Fibroblast of mammary gland (primary cell): ENCODE measurements at regions not wholly inside any gene's neighbourhood (a gene's known extent, or its start where the extent isn't known, plus 50 kb on each side); places are given as distances from the start of the nearest gene placed in this dataset.

Experiments used
- DNase-seq: peaks from one replicate; pipeline ENCODE4 v3.0.0-alpha.2; 2010; ENCODE audit warnings: low read depth
- H3K4me3 ChIP-seq: 2 replicates; pipeline ENCODE4 v1.5.1; 2011; ENCODE audit warnings: low read depth, mild to moderate bottlenecking, low read length, moderate library complexity; ENCODE audit not compliant: control insufficient read depth
- TF ChIP-seq, protein P1 (sequence below): conservative IDR thresholded peaks from 2 replicates; pipeline ENCODE4 v1.5.1; 2011; ENCODE audit warnings: low read depth, low read length, inconsistent platforms; ENCODE audit not compliant: control insufficient read depth, insufficient read depth

DNA sequence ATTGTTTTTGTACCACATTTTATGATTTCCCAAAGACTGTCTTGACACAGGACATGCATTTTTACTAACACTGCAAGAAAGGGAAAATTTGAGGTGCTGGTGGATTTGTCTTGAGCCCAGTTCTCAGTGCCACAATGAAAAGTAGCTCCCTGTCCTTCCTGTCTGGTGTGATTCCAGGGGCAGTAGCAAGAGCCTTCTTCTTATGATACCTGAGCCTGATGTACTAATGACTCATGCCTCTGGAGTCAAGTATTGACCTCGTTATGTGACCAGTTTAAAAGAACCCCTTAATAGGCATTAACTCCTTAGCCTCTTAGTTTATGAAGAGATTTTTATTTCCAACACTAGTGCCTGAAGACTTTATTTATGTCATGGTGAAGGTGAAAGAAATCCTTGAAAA, 728.6 kb downstream of the SLC4A3 start:
- no peak overlapping the region for H3K4me3 ChIP-seq
- peak; percentile 30 for DNase-seq
- TF ChIP-seq, protein P1, sequence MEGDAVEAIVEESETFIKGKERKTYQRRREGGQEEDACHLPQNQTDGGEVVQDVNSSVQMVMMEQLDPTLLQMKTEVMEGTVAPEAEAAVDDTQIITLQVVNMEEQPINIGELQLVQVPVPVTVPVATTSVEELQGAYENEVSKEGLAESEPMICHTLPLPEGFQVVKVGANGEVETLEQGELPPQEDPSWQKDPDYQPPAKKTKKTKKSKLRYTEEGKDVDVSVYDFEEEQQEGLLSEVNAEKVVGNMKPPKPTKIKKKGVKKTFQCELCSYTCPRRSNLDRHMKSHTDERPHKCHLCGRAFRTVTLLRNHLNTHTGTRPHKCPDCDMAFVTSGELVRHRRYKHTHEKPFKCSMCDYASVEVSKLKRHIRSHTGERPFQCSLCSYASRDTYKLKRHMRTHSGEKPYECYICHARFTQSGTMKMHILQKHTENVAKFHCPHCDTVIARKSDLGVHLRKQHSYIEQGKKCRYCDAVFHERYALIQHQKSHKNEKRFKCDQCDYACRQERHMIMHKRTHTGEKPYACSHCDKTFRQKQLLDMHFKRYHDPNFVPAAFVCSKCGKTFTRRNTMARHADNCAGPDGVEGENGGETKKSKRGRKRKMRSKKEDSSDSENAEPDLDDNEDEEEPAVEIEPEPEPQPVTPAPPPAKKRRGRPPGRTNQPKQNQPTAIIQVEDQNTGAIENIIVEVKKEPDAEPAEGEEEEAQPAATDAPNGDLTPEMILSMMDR, result no peak

DNA sequence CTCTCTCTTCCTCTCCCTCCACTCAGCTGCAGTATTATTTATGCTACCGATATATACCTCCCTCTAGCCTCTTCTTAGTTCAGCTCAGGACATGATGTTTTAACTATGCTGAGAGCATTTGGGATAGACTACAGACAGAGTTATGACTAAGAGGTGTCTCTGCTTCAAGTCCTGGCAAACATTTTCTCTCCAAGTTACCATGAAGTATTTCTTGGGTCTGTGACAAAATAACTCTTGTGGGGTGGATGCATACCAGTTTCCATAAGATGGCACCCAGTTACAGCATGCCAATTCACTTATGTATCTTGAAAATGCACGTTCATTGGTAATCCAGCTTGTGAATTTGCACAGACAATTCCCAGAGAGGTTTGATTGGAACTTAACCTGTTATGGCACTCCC, 737.6 kb downstream of the SLC4A3 start:
- TF ChIP-seq, protein P1, result no peak
- no peak overlapping the region for H3K4me3 ChIP-seq
- peak; percentile 70 for DNase-seq

DNA sequence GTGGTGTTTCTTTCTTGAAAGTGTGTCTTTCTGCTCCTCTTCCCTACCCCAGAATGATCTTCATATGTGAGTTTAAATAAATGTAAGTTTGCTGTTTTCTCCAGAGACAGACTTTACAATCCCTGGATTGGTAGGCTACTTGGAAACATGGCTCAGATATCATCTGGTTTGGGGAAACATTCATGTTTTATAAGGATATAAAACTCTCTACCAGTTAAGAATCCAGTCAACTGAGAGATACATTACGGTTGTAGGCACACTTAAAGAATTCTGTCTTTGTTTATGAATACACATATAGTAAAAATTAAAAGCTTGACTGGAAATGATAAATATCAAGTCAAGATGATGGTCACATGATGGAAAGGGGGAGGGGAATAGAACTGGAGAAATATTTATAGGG, 739.3 kb downstream of the SLC4A3 start:
- no peak for DNase-seq
- TF ChIP-seq, protein P1, result no peak
- no peak overlapping the region for H3K4me3 ChIP-seq

DNA sequence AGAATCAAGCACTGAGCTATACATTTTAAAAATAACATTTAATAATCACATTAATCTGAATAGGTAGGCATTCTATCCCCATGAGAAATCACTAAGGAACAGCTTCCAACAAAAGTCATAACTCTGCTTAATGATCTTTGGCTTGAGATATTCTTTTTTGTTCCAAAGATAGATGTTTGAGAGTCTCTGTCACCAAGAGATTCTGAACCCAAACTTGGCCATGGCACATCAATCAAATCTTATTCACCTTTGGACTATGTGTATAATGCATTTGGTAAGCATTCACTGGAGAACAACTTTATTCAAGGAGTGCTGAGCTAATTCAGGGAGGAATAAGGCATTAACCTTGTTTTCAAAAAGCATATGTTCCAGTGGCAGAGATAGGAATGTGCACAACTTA, 743.3 kb downstream of the SLC4A3 start:
- TF ChIP-seq, protein P1, result no peak
- no peak overlapping the region for H3K4me3 ChIP-seq
- DNase-seq, result no peak

DNA sequence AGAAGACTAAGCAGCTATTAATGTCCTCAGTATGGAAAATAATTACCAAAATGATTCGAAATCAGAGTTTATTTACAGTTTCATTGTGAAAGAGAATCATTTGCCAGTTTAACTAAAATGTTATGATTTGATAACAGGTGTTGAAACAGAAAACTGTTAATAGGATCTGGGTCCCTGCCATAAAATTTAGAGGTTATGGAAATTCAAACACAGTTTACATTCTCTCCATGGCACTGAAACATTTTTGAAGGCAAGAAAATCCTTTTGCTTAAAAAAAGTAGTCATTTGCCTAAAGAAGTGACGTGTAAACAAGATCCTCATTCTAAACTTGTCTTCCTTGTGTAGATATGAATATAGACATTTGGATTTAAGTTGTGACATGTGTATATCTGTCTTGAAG, 743.8 kb downstream of the SLC4A3 start:
- no peak overlapping the region for H3K4me3 ChIP-seq
- TF ChIP-seq, protein P1, result no peak
- DNase-seq, result no peak

DNA sequence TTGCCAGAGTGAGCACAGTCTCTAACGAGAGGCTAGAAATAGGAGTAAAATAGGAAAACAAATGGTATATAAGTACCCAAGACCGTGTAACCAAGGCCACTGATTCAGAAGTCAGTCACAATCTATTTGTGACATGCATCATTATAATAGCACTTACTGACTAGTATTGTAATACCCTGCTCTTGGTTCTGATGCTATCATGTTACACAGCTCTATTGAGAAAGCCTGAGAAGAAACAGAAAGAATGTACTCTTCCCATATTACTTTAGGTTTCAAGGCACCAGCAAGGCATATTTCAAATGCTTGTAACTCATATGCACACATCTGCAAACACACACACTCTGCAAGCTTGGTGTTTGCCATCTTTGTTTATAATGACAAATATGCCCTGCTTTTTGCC, 746.4 kb downstream of the SLC4A3 start:
- TF ChIP-seq, protein P1, result no peak
- peak; percentile 6 for DNase-seq
- H3K4me3 ChIP-seq, result no peak overlapping the region

DNA sequence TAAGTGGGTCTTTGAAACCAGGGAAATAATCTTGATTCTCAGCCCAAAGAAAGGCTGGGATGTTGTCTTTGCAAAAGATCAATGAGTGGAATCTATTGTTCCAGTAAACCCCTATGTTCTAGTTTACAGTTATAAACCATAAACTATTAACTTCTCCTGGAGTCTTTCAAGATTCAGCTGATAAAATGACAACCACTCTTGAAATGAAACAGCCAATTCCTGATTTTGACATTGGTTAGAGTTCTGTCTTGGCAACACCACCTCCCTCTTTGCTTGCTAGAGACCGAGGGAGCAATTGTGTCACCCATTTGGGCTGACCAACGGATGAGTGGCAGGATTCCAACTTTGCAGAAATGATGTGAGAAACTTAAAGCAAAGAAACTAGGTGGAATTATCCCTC, 746.9 kb downstream of the SLC4A3 start:
- TF ChIP-seq, protein P1, result no peak
- H3K4me3 ChIP-seq, result no peak overlapping the region
- DNase-seq, result peak; percentile 3
